H1 (cell line): ENCODE measurements at regions not wholly inside any gene's neighbourhood (a gene's known extent, or its start where the extent isn't known, plus 50 kb on each side); places are given as distances from the start of the nearest gene placed in this dataset.
"Not testable (repeated sequence)": the region's sequence is repeated elsewhere in the genome, so short reads cannot be mapped to it uniquely, and the experiment has no call there.

Source experiments
- CTCF ChIA-PET: fragments of 300-600 bp; sonication (Branson Sonifier 250); formaldehyde crosslinking; loops from one replicate; lab custom pipeline; 2021; ENCODE audit not compliant: partially characterized antibody; lab: Charles Lee
- POLR2A ChIA-PET: fragments of 300-600 bp; sonication (Branson Sonifier 250); formaldehyde crosslinking; loops from one replicate; lab custom pipeline; 2021; ENCODE audit warnings: inconsistent platforms; ENCODE audit not compliant: partially characterized antibody; lab: Charles Lee
- DNase-seq, 2 experiments: peaks; one replicate each; pipeline versions ENCODE4 v3.0.0 to v3.0.0-alpha.2; 2010 to 2022; ENCODE audit warnings: low spot score in 2 of 2, low read depth in 1 of 2, mixed read lengths in 1 of 2
- FAIRE-seq: peaks from 2 replicates; lab custom pipeline; 2011; peaks lifted over from hg19 to GRCh38; lab: Jason Lieb, UNC
- H2AFZ ChIP-seq: 2 replicates; pipeline ENCODE4 v1.8.1; 2012; ENCODE audit warnings: low read length, inconsistent platforms
- H2AK5ac ChIP-seq: 2 replicates; pipeline ENCODE4 v1.6.1; 2013; ENCODE audit warnings: low read depth, low read length
- H2BK120ac ChIP-seq: replicated peaks from 2 replicates; pipeline ENCODE3; 2013; ENCODE audit warnings: low read depth, low read length, inconsistent platforms
- H2BK12ac ChIP-seq: 2 replicates; pipeline ENCODE4 v1.6.1; 2013; ENCODE audit warnings: low read depth, low read length
- H2BK15ac ChIP-seq: 2 replicates; pipeline ENCODE4 v1.6.1; 2013; ENCODE audit warnings: low read length
- H2BK20ac ChIP-seq: 2 replicates; pipeline ENCODE4 v1.6.1; 2013; ENCODE audit warnings: low read length
- H2BK5ac ChIP-seq: 2 replicates; pipeline ENCODE4 v1.6.1; 2013; ENCODE audit warnings: low read depth, low read length
- H3K14ac ChIP-seq: 2 replicates; pipeline ENCODE4 v1.6.1; 2013; ENCODE audit warnings: inconsistent platforms; ENCODE audit not compliant: insufficient read length
- H3K18ac ChIP-seq: 2 replicates; pipeline ENCODE4 v1.6.1; 2013; ENCODE audit warnings: low read length; ENCODE audit errors: extremely low read depth
- H3K23ac ChIP-seq: 2 replicates; pipeline ENCODE4 v1.6.1; 2013; ENCODE audit warnings: inconsistent platforms; ENCODE audit not compliant: insufficient read length
- H3K23me2 ChIP-seq: 2 replicates; pipeline ENCODE4 v1.6.1; 2013; ENCODE audit warnings: low read depth, low read length
- H3K27ac ChIP-seq: 2 replicates; pipeline ENCODE4 v1.6.1; 2011; ENCODE audit warnings: low read depth, low read length, inconsistent platforms
- H3K27me3 ChIP-seq, 4 experiments: replicated peaks in 1 of 4; 1 replicate in 1 of 4; 2 replicates in 3 of 4; pipeline versions ENCODE4 v1.6.1 to v1.8.1; 2011 to 2013; ENCODE audit warnings: low read length in 3 of 4, mild to moderate bottlenecking in 3 of 4, inconsistent platforms in 2 of 4, mixed read lengths in 2 of 4, moderate library complexity in 1 of 4; ENCODE audit not compliant: control insufficient read depth in 3 of 4, insufficient read depth in 3 of 4; ENCODE audit errors: extremely low read depth in 1 of 4
- H3K36me3 ChIP-seq, 4 experiments: 2 replicates each; pipeline versions ENCODE4 v1.6.1 to v1.8.1; 2011 to 2013; ENCODE audit warnings: mild to moderate bottlenecking in 4 of 4, low read length in 3 of 4, moderate library complexity in 2 of 4, control low read depth in 1 of 4, inconsistent platforms in 1 of 4; ENCODE audit not compliant: insufficient read depth in 4 of 4, control insufficient read depth in 2 of 4
- H3K4ac ChIP-seq: replicated peaks from 2 replicates; pipeline ENCODE3; 2013; ENCODE audit warnings: low read length, low read depth, mixed read lengths, inconsistent platforms; ENCODE audit not compliant: insufficient read length
- H3K4me1 ChIP-seq, 4 experiments: replicated peaks in 1 of 4; 1 replicate in 1 of 4; 2 replicates in 3 of 4; pipeline versions ENCODE4 v1.6.1 to v1.8.1; 2011 to 2013; ENCODE audit warnings: low read length in 3 of 4, inconsistent platforms in 2 of 4, mixed read lengths in 1 of 4; ENCODE audit not compliant: insufficient read depth in 4 of 4, control insufficient read depth in 3 of 4
- H3K4me2 ChIP-seq, 2 experiments: 2 replicates each; pipeline versions ENCODE4 v1.6.1 to v1.8.1; 2011 to 2013; ENCODE audit warnings: low read depth in 2 of 2, low read length in 2 of 2, control low read depth in 1 of 2, inconsistent platforms in 1 of 2, mild to moderate bottlenecking in 1 of 2; ENCODE audit not compliant: insufficient read depth in 1 of 2
- H3K4me3 ChIP-seq, 4 experiments: fragments of 200-600, 300-600 bp in 1 of 4; sonication (generic), shearing (Covaris generic), sonication (Bioruptor Twin) in 1 of 4; 2 replicates each; pipeline versions ENCODE4 v1.5.1 to v1.8.1; 2011 to 2016; ENCODE audit warnings: low read length in 4 of 4, low read depth in 3 of 4, control low read depth in 2 of 4, inconsistent platforms in 2 of 4, mild to moderate bottlenecking in 2 of 4, mixed read lengths in 1 of 4, moderate library complexity in 1 of 4; ENCODE audit not compliant: insufficient read depth in 2 of 4; ENCODE audit errors: extremely low read depth in 1 of 4
- H3K56ac ChIP-seq: replicated peaks from 2 replicates; pipeline ENCODE3; 2013; ENCODE audit warnings: low read depth, mild to moderate bottlenecking, mixed read lengths, low read length, inconsistent platforms; ENCODE audit not compliant: insufficient read length
- H3K79me1 ChIP-seq: 2 replicates; pipeline ENCODE4 v1.6.1; 2013; ENCODE audit warnings: low read depth, low read length, control low read depth
- H3K79me2 ChIP-seq, 2 experiments: 2 replicates each; pipeline versions ENCODE4 v1.6.1 to v1.8.1; 2012 to 2013; ENCODE audit warnings: low read length in 2 of 2, mild to moderate bottlenecking in 2 of 2, inconsistent platforms in 1 of 2; ENCODE audit not compliant: insufficient read depth in 2 of 2, control insufficient read depth in 1 of 2
- H3K9ac ChIP-seq, 4 experiments: replicated peaks in 1 of 4; 1 replicate in 1 of 4; 2 replicates in 3 of 4; pipeline versions ENCODE4 v1.6.1 to v1.8.1; 2011 to 2013; ENCODE audit warnings: low read depth in 3 of 4, low read length in 3 of 4, control low read depth in 2 of 4, mild to moderate bottlenecking in 2 of 4, moderate library complexity in 2 of 4, inconsistent platforms in 1 of 4; ENCODE audit errors: extremely low read depth in 1 of 4
- H3K9me3 ChIP-seq, 2 experiments: 2 replicates each; pipeline versions ENCODE4 v1.6.1 to v1.8.1; 2012 to 2013; ENCODE audit warnings: mild to moderate bottlenecking in 2 of 2, moderate library complexity in 2 of 2, control low read depth in 1 of 2, inconsistent platforms in 1 of 2, low read depth in 1 of 2, low read length in 1 of 2, mixed read lengths in 1 of 2; ENCODE audit not compliant: insufficient read depth in 2 of 2
- H4K20me1 ChIP-seq, 2 experiments: replicated peaks in 1 of 2; 2 replicates each; pipeline versions ENCODE3 to v1.8.1; 2011 to 2013; ENCODE audit warnings: inconsistent platforms in 2 of 2, low read length in 2 of 2, mild to moderate bottlenecking in 1 of 2; ENCODE audit not compliant: insufficient read depth in 2 of 2, control insufficient read depth in 1 of 2
- H4K5ac ChIP-seq: 2 replicates; pipeline ENCODE4 v1.6.1; 2013; ENCODE audit warnings: low read length, low read depth, mixed read lengths, inconsistent platforms; ENCODE audit not compliant: insufficient read length
- H4K8ac ChIP-seq: 2 replicates; pipeline ENCODE4 v1.8.0; 2013; ENCODE audit warnings: mild to moderate bottlenecking, moderate library complexity, low read length, inconsistent platforms; ENCODE audit not compliant: insufficient read depth; ENCODE audit errors: extremely low read depth
- H4K91ac ChIP-seq: replicated peaks from 2 replicates; pipeline ENCODE3; 2013; ENCODE audit warnings: low read length, mixed read lengths, inconsistent platforms; ENCODE audit not compliant: insufficient read length
- SUZ12 ChIP-seq: fragments of 200-600 bp; sonication (generic); IDR thresholded peaks from 2 replicates; pipeline ENCODE4 v1.6.1; 2012; ENCODE audit warnings: mild to moderate bottlenecking, inconsistent platforms, low read length, moderate library complexity, mixed read lengths
- WGBS, 2 experiments: shearing (Covaris generic) in 1 of 2; methylation state at CpG; one replicate each; pipeline versions ENCODE4 v1.1.6 to v1.1.7; 2013 to 2015; ENCODE audit warnings: low lambda C conversion rate in 2 of 2, mixed read lengths in 2 of 2, inconsistent platforms in 1 of 2, low coverage in 1 of 2, missing lambda C conversion rate in 1 of 2; ENCODE audit not compliant: insufficient replicate concordance in 2 of 2, insufficient coverage in 1 of 2, insufficient read length in 1 of 2; ENCODE audit errors: extremely low coverage in 1 of 2, missing lambda C conversion rate in 1 of 2; 5-methylcytosine and 5-hydroxymethylcytosine counted together

- no peak overlapping the region for H3K14ac ChIP-seq
- H2BK15ac ChIP-seq, result no peak overlapping the region
- H3K4me1 ChIP-seq, result no peaks in the 10 kb centered on the region
- no peak for TF ChIP-seq SUZ12
- TF ChIP-seq, all 59 proteins: peak for 0
- DNase-seq (no peak), FAIRE-seq (no peak)
- H4K8ac ChIP-seq, result no peak overlapping the region
- H3K9ac ChIP-seq, result no peak overlapping the region
- H3K9me3 ChIP-seq, result no peaks in the 10 kb centered on the region
- H3K4me2 ChIP-seq, result no peak overlapping the region
- no peak overlapping the region for H3K4me3 ChIP-seq
- no peak overlapping the region for H2BK20ac ChIP-seq
- no peak overlapping the region for H2AK5ac ChIP-seq
- POLR2A ChIA-PET, result no interaction called here
- CTCF ChIA-PET, result no interaction called here
- H3K27me3 ChIP-seq, result no peaks in the 10 kb centered on the region
- no peak overlapping the region for H4K91ac ChIP-seq
- H3K23ac ChIP-seq, result no peak overlapping the region
- H3K4ac ChIP-seq, result no peak overlapping the region
- no peak overlapping the region for H4K5ac ChIP-seq
- H3K18ac ChIP-seq, result no peak overlapping the region
- no peaks in the 10 kb centered on the region for H3K79me2 ChIP-seq
- H2BK12ac ChIP-seq, result no peak overlapping the region
- H3K27ac ChIP-seq, result no peak overlapping the region
- no peaks in the 10 kb centered on the region for H3K79me1 ChIP-seq
- H4K20me1 ChIP-seq, result no peaks in the 10 kb centered on the region
- WGBS, 2 experiments, result 88% methylated on average over 1 of the region's 1 CpG; no CpG with 5 or more reads in 1 of the 2 experiments
- no peaks in the 10 kb centered on the region for H3K23me2 ChIP-seq
- H2BK5ac ChIP-seq, result no peak overlapping the region
- no peak overlapping the region for H2AFZ ChIP-seq
- H3K56ac ChIP-seq, result no peak overlapping the region
- no peak overlapping the region for H2BK120ac ChIP-seq
- no peaks in the 10 kb centered on the region for H3K36me3 ChIP-seq
These were observed 57.0 kb upstream of the HCRTR2 start for GRCh38 chr6:55117267-55117666.

DNA sequence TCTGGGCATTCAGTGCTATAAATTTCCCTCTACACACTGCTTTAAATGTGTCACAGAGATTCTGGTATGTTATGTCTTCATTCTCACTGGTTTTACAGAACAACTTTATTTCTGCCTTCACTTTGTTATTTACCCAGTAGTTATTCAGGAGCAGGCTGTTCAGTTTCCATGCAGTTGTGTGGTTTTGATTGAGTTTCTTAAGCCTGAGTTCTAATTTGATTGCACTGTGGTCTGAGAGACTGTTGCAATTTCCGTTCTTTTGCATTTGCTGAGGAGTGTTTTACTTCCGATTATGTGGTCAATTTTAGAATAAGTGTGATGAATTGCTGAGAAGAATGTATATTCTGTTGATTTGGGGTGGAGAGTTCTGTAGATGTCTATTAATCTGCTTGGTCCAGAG lies 50.1 kb upstream of the HCRTR2 start:
- H3K4me2 ChIP-seq, H3K79me2 ChIP-seq, H3K4ac ChIP-seq, H2BK15ac ChIP-seq, H3K4me3 ChIP-seq, FAIRE-seq, H2BK12ac ChIP-seq, CTCF ChIA-PET, H3K4me1 ChIP-seq, H4K5ac ChIP-seq, H3K9ac ChIP-seq, DNase-seq, H2AK5ac ChIP-seq, H3K18ac ChIP-seq, H4K20me1 ChIP-seq, H2AFZ ChIP-seq, H4K91ac ChIP-seq, H2BK20ac ChIP-seq, H3K9me3 ChIP-seq, H3K56ac ChIP-seq, POLR2A ChIA-PET, H3K23me2 ChIP-seq, H3K36me3 ChIP-seq, H4K8ac ChIP-seq, H3K27me3 ChIP-seq, H3K79me1 ChIP-seq, H2BK5ac ChIP-seq, H3K27ac ChIP-seq, H3K23ac ChIP-seq, H2BK120ac ChIP-seq, H3K14ac ChIP-seq: not testable (repeated sequence)
- WGBS, 2 experiments, result 95% methylated on average over 2 of the region's 2 CpGs; no CpG with 5 or more reads in 1 of the 2 experiments
